ENCODE measurements at regions not wholly inside any gene's neighbourhood (a gene's known extent, or its start where the extent isn't known, plus 50 kb on each side); places are given as distances from the start of the nearest gene placed in this dataset.

- no peak overlapping the region for H3K27ac ChIP-seq
- no peak for DNase-seq (ENCODE audit: low spot score)
- no peaks in the 10 kb centered on the region for H3K9me3 ChIP-seq
- H3K4me3 ChIP-seq, result no peak overlapping the region
- H3K27me3 ChIP-seq (replicated peaks; ENCODE audit: insufficient read depth), result no peaks in the 10 kb centered on the region
- H3K4me1 ChIP-seq (replicated peaks), result no peaks in the 10 kb centered on the region
- intact Hi-C loops (cut with DNase I), result no loop called here
- TF ChIP-seq POLR2AphosphoS5 (IDR thresholded peaks at IDR 0.05) (no peak), CTCF (IDR thresholded peaks at IDR 0.05) (no peak), POLR2A (IDR thresholded peaks at IDR 0.05) (no peak)
- WGBS, result 95% methylated on average over 17 of the region's 17 CpGs
- H3K36me3 ChIP-seq, result no peaks in the 10 kb centered on the region
These were observed 167.4 kb downstream of the MN1 start for GRCh38 chr22:27634043-27634740.

GRCh38 chr22:27635435-27635834, 166.1 kb downstream of the MN1 start:
- Histone ChIP-seq H3K36me3 (no peaks in the 10 kb centered on the region), H3K27ac (no peak overlapping the region), H3K27me3 (replicated peaks; ENCODE audit: insufficient read depth) (no peaks in the 10 kb centered on the region), H3K9me3 (no peaks in the 10 kb centered on the region), H3K4me3 (no peak overlapping the region), H3K4me1 (replicated peaks) (no peaks in the 10 kb centered on the region)
- TF ChIP-seq CTCF (IDR thresholded peaks at IDR 0.05) (no peak), POLR2AphosphoS5 (IDR thresholded peaks at IDR 0.05) (no peak), POLR2A (IDR thresholded peaks at IDR 0.05) (no peak)
- WGBS, result 91% methylated on average over 2 of the region's 2 CpGs
- no peak for DNase-seq (ENCODE audit: low spot score)
- intact Hi-C loops (cut with DNase I), result no loop called here

- Histone ChIP-seq H3K4me3 (no peak overlapping the region), H3K27me3 (replicated peaks; ENCODE audit: insufficient read depth) (no peaks in the 10 kb centered on the region), H3K4me1 (replicated peaks) (no peaks in the 10 kb centered on the region), H3K9me3 (no peaks in the 10 kb centered on the region), H3K27ac (no peak overlapping the region), H3K36me3 (no peaks in the 10 kb centered on the region)
- TF ChIP-seq POLR2AphosphoS5 (IDR thresholded peaks at IDR 0.05) (no peak), CTCF (IDR thresholded peaks at IDR 0.05) (no peak), POLR2A (IDR thresholded peaks at IDR 0.05) (no peak)
- intact Hi-C loops (cut with DNase I), result no loop called here
- WGBS, result 81% methylated on average over 6 of the region's 6 CpGs
- no peak for DNase-seq (ENCODE audit: low spot score)
These were observed 165.7 kb downstream of the MN1 start for GRCh38 chr22:27635852-27636251.

GRCh38 chr22:27636716-27637508, 164.6 kb downstream of the MN1 start:
- H3K4me1 ChIP-seq (replicated peaks), result no peaks in the 10 kb centered on the region
- H3K27ac ChIP-seq, result no peak overlapping the region
- no peaks in the 10 kb centered on the region for H3K27me3 ChIP-seq (replicated peaks; ENCODE audit: insufficient read depth)
- intact Hi-C loops (cut with DNase I), result no loop called here
- TF ChIP-seq CTCF (IDR thresholded peaks at IDR 0.05) (no peak), POLR2A (IDR thresholded peaks at IDR 0.05) (no peak), POLR2AphosphoS5 (IDR thresholded peaks at IDR 0.05) (no peak)
- no peaks in the 10 kb centered on the region for H3K9me3 ChIP-seq
- 79% methylated on average over 10 of the region's 10 CpGs for WGBS
- no peaks in the 10 kb centered on the region for H3K36me3 ChIP-seq
- no peak for DNase-seq (ENCODE audit: low spot score)
- no peak overlapping the region for H3K4me3 ChIP-seq

All from prostate gland (tissue), 2 donors.